ENCODE measurements at regions not wholly inside any gene's neighbourhood (a gene's known extent, or its start where the extent isn't known, plus 50 kb on each side); places are given as distances from the start of the nearest gene placed in this dataset.

GRCh38 chr18:54702686-54703085 is 111.6 kb downstream of the DYNAP start:
- no peak for DNase-seq (ENCODE audit: extremely low spot score)
- Histone ChIP-seq H3K4me3 (no peak overlapping the region), H3K27me3 (no peaks in the 10 kb centered on the region), H3K36me3 (no peaks in the 10 kb centered on the region), H3K9me3 (no peaks in the 10 kb centered on the region), H3K4me1 (no peaks in the 10 kb centered on the region), H3K27ac (replicated peaks in 1 of 4) (no peak overlapping the region)
- no peak for TF ChIP-seq CTCF (IDR thresholded peaks at IDR 0.05)
- no peak for TF ChIP-seq POLR2A (IDR thresholded peaks at IDR 0.05; ENCODE audit: low read depth)
- no peak for TF ChIP-seq EP300 (IDR thresholded peaks at IDR 0.05)
- TF ChIP-seq POLR2AphosphoS5 (IDR thresholded peaks at IDR 0.05) = no peak
- intact Hi-C loops (cut with DNase I) = no loop called here
- WGBS = 62% methylated on average over 1 of the region's 1 CpG

- intact Hi-C loops (cut with DNase I) = no loop called here
- Histone ChIP-seq H3K36me3 (no peaks in the 10 kb centered on the region), H3K4me1 (no peaks in the 10 kb centered on the region), H3K27me3 (no peaks in the 10 kb centered on the region), H3K27ac (replicated peaks in 1 of 4) (no peak overlapping the region), H3K4me3 (no peak overlapping the region), H3K9me3 (no peaks in the 10 kb centered on the region)
- DNase-seq (ENCODE audit: extremely low spot score) = no peak
- WGBS = 78% methylated on average over 8 of the region's 8 CpGs
- no peak for TF ChIP-seq CTCF (IDR thresholded peaks at IDR 0.05)
- TF ChIP-seq POLR2AphosphoS5 (IDR thresholded peaks at IDR 0.05) = no peak
- no peak for TF ChIP-seq EP300 (IDR thresholded peaks at IDR 0.05)
- no peak for TF ChIP-seq POLR2A (IDR thresholded peaks at IDR 0.05; ENCODE audit: low read depth)
Measured at GRCh38 chr18:54710074-54710899, 118.0 kb upstream of the RAB27B start.

- Histone ChIP-seq H3K4me3 (no peak overlapping the region), H3K27ac (replicated peaks in 1 of 4) (no peak overlapping the region), H3K36me3 (no peaks in the 10 kb centered on the region), H3K27me3 (no peaks in the 10 kb centered on the region), H3K9me3 (no peaks in the 10 kb centered on the region), H3K4me1 (no peaks in the 10 kb centered on the region)
- no peak for DNase-seq (ENCODE audit: extremely low spot score)
- intact Hi-C loops (cut with DNase I) = no loop called here
- WGBS = 79% methylated on average over 2 of the region's 2 CpGs
- no peak for TF ChIP-seq CTCF (IDR thresholded peaks at IDR 0.05)
- TF ChIP-seq POLR2AphosphoS5 (IDR thresholded peaks at IDR 0.05) = no peak
- no peak for TF ChIP-seq POLR2A (IDR thresholded peaks at IDR 0.05; ENCODE audit: low read depth)
- no peak for TF ChIP-seq EP300 (IDR thresholded peaks at IDR 0.05)
Measured at GRCh38 chr18:54710900-54711281, 117.4 kb upstream of the RAB27B start.

- intact Hi-C loops (cut with DNase I) = no loop called here
- Histone ChIP-seq H3K4me1 (no peaks in the 10 kb centered on the region), H3K4me3 (no peak overlapping the region), H3K27me3 (no peaks in the 10 kb centered on the region), H3K36me3 (no peaks in the 10 kb centered on the region), H3K27ac (replicated peaks in 1 of 4) (no peak overlapping the region), H3K9me3 (no peaks in the 10 kb centered on the region)
- TF ChIP-seq EP300 (IDR thresholded peaks at IDR 0.05) (no peak), POLR2AphosphoS5 (IDR thresholded peaks at IDR 0.05) (no peak), POLR2A (IDR thresholded peaks at IDR 0.05; ENCODE audit: low read depth) (no peak), CTCF (IDR thresholded peaks at IDR 0.05) (no peak)
- DNase-seq (ENCODE audit: extremely low spot score) = no peak
- 69% methylated on average over 3 of the region's 3 CpGs for whole genome bisulfite sequencing
Measured at GRCh38 chr18:54712306-54712705, 116.0 kb upstream of the RAB27B start.

GRCh38 chr18:54712758-54713157 is 115.5 kb upstream of the RAB27B start:
- intact Hi-C loops (cut with DNase I) = no loop called here
- 77% methylated on average over 6 of the region's 8 CpGs for WGBS
- TF ChIP-seq EP300 (IDR thresholded peaks at IDR 0.05) (no peak), POLR2AphosphoS5 (IDR thresholded peaks at IDR 0.05) (no peak), CTCF (IDR thresholded peaks at IDR 0.05) (no peak), POLR2A (IDR thresholded peaks at IDR 0.05; ENCODE audit: low read depth) (no peak)
- no peaks in the 10 kb centered on the region for H3K9me3 ChIP-seq
- no peaks in the 10 kb centered on the region for H3K36me3 ChIP-seq
- no peak overlapping the region for H3K27ac ChIP-seq (replicated peaks in 1 of 4)
- H3K4me1 ChIP-seq = no peaks in the 10 kb centered on the region
- no peak overlapping the region for H3K4me3 ChIP-seq
- DNase-seq (ENCODE audit: extremely low spot score) = no peak
- H3K27me3 ChIP-seq = no peaks in the 10 kb centered on the region
